H1 (cell line): ENCODE measurements at regions not wholly inside any gene's neighbourhood (a gene's known extent, or its start where the extent isn't known, plus 50 kb on each side); places are given as distances from the start of the nearest gene placed in this dataset.

Experiments used
- CTCF ChIA-PET: fragments of 300-600 bp; sonication (Branson Sonifier 250); formaldehyde crosslinking; loops from one replicate; lab custom pipeline; 2021; ENCODE audit not compliant: partially characterized antibody; lab: Charles Lee
- POLR2A ChIA-PET: fragments of 300-600 bp; sonication (Branson Sonifier 250); formaldehyde crosslinking; loops from one replicate; lab custom pipeline; 2021; ENCODE audit warnings: inconsistent platforms; ENCODE audit not compliant: partially characterized antibody; lab: Charles Lee
- DNase-seq, 2 experiments: peaks; one replicate each; pipeline versions ENCODE4 v3.0.0 to v3.0.0-alpha.2; 2010 to 2022; ENCODE audit warnings: low spot score in 2 of 2, low read depth in 1 of 2, mixed read lengths in 1 of 2
- FAIRE-seq: peaks from 2 replicates; lab custom pipeline; 2011; peaks lifted over from hg19 to GRCh38; lab: Jason Lieb, UNC
- H2AFZ ChIP-seq: 2 replicates; pipeline ENCODE4 v1.8.1; 2012; ENCODE audit warnings: low read length, inconsistent platforms
- H2AK5ac ChIP-seq: 2 replicates; pipeline ENCODE4 v1.6.1; 2013; ENCODE audit warnings: low read depth, low read length
- H2BK120ac ChIP-seq: replicated peaks from 2 replicates; pipeline ENCODE3; 2013; ENCODE audit warnings: low read depth, low read length, inconsistent platforms
- H2BK12ac ChIP-seq: 2 replicates; pipeline ENCODE4 v1.6.1; 2013; ENCODE audit warnings: low read depth, low read length
- H2BK15ac ChIP-seq: 2 replicates; pipeline ENCODE4 v1.6.1; 2013; ENCODE audit warnings: low read length
- H2BK20ac ChIP-seq: 2 replicates; pipeline ENCODE4 v1.6.1; 2013; ENCODE audit warnings: low read length
- H2BK5ac ChIP-seq: 2 replicates; pipeline ENCODE4 v1.6.1; 2013; ENCODE audit warnings: low read depth, low read length
- H3K14ac ChIP-seq: 2 replicates; pipeline ENCODE4 v1.6.1; 2013; ENCODE audit warnings: inconsistent platforms; ENCODE audit not compliant: insufficient read length
- H3K18ac ChIP-seq: 2 replicates; pipeline ENCODE4 v1.6.1; 2013; ENCODE audit warnings: low read length; ENCODE audit errors: extremely low read depth
- H3K23ac ChIP-seq: 2 replicates; pipeline ENCODE4 v1.6.1; 2013; ENCODE audit warnings: inconsistent platforms; ENCODE audit not compliant: insufficient read length
- H3K23me2 ChIP-seq: 2 replicates; pipeline ENCODE4 v1.6.1; 2013; ENCODE audit warnings: low read depth, low read length
- H3K27ac ChIP-seq: 2 replicates; pipeline ENCODE4 v1.6.1; 2011; ENCODE audit warnings: low read depth, low read length, inconsistent platforms
- H3K27me3 ChIP-seq, 4 experiments: replicated peaks in 1 of 4; 1 replicate in 1 of 4; 2 replicates in 3 of 4; pipeline versions ENCODE4 v1.6.1 to v1.8.1; 2011 to 2013; ENCODE audit warnings: low read length in 3 of 4, mild to moderate bottlenecking in 3 of 4, inconsistent platforms in 2 of 4, mixed read lengths in 2 of 4, moderate library complexity in 1 of 4; ENCODE audit not compliant: control insufficient read depth in 3 of 4, insufficient read depth in 3 of 4; ENCODE audit errors: extremely low read depth in 1 of 4
- H3K36me3 ChIP-seq, 4 experiments: 2 replicates each; pipeline versions ENCODE4 v1.6.1 to v1.8.1; 2011 to 2013; ENCODE audit warnings: mild to moderate bottlenecking in 4 of 4, low read length in 3 of 4, moderate library complexity in 2 of 4, control low read depth in 1 of 4, inconsistent platforms in 1 of 4; ENCODE audit not compliant: insufficient read depth in 4 of 4, control insufficient read depth in 2 of 4
- H3K4ac ChIP-seq: replicated peaks from 2 replicates; pipeline ENCODE3; 2013; ENCODE audit warnings: low read length, low read depth, mixed read lengths, inconsistent platforms; ENCODE audit not compliant: insufficient read length
- H3K4me1 ChIP-seq, 4 experiments: replicated peaks in 1 of 4; 1 replicate in 1 of 4; 2 replicates in 3 of 4; pipeline versions ENCODE4 v1.6.1 to v1.8.1; 2011 to 2013; ENCODE audit warnings: low read length in 3 of 4, inconsistent platforms in 2 of 4, mixed read lengths in 1 of 4; ENCODE audit not compliant: insufficient read depth in 4 of 4, control insufficient read depth in 3 of 4
- H3K4me2 ChIP-seq, 2 experiments: 2 replicates each; pipeline versions ENCODE4 v1.6.1 to v1.8.1; 2011 to 2013; ENCODE audit warnings: low read depth in 2 of 2, low read length in 2 of 2, control low read depth in 1 of 2, inconsistent platforms in 1 of 2, mild to moderate bottlenecking in 1 of 2; ENCODE audit not compliant: insufficient read depth in 1 of 2
- H3K4me3 ChIP-seq, 4 experiments: fragments of 200-600, 300-600 bp in 1 of 4; sonication (generic), shearing (Covaris generic), sonication (Bioruptor Twin) in 1 of 4; 2 replicates each; pipeline versions ENCODE4 v1.5.1 to v1.8.1; 2011 to 2016; ENCODE audit warnings: low read length in 4 of 4, low read depth in 3 of 4, control low read depth in 2 of 4, inconsistent platforms in 2 of 4, mild to moderate bottlenecking in 2 of 4, mixed read lengths in 1 of 4, moderate library complexity in 1 of 4; ENCODE audit not compliant: insufficient read depth in 2 of 4; ENCODE audit errors: extremely low read depth in 1 of 4
- H3K56ac ChIP-seq: replicated peaks from 2 replicates; pipeline ENCODE3; 2013; ENCODE audit warnings: low read depth, mild to moderate bottlenecking, mixed read lengths, low read length, inconsistent platforms; ENCODE audit not compliant: insufficient read length
- H3K79me1 ChIP-seq: 2 replicates; pipeline ENCODE4 v1.6.1; 2013; ENCODE audit warnings: low read depth, low read length, control low read depth
- H3K79me2 ChIP-seq, 2 experiments: 2 replicates each; pipeline versions ENCODE4 v1.6.1 to v1.8.1; 2012 to 2013; ENCODE audit warnings: low read length in 2 of 2, mild to moderate bottlenecking in 2 of 2, inconsistent platforms in 1 of 2; ENCODE audit not compliant: insufficient read depth in 2 of 2, control insufficient read depth in 1 of 2
- H3K9ac ChIP-seq, 4 experiments: replicated peaks in 1 of 4; 1 replicate in 1 of 4; 2 replicates in 3 of 4; pipeline versions ENCODE4 v1.6.1 to v1.8.1; 2011 to 2013; ENCODE audit warnings: low read depth in 3 of 4, low read length in 3 of 4, control low read depth in 2 of 4, mild to moderate bottlenecking in 2 of 4, moderate library complexity in 2 of 4, inconsistent platforms in 1 of 4; ENCODE audit errors: extremely low read depth in 1 of 4
- H3K9me3 ChIP-seq, 2 experiments: 2 replicates each; pipeline versions ENCODE4 v1.6.1 to v1.8.1; 2012 to 2013; ENCODE audit warnings: mild to moderate bottlenecking in 2 of 2, moderate library complexity in 2 of 2, control low read depth in 1 of 2, inconsistent platforms in 1 of 2, low read depth in 1 of 2, low read length in 1 of 2, mixed read lengths in 1 of 2; ENCODE audit not compliant: insufficient read depth in 2 of 2
- H4K20me1 ChIP-seq, 2 experiments: replicated peaks in 1 of 2; 2 replicates each; pipeline versions ENCODE3 to v1.8.1; 2011 to 2013; ENCODE audit warnings: inconsistent platforms in 2 of 2, low read length in 2 of 2, mild to moderate bottlenecking in 1 of 2; ENCODE audit not compliant: insufficient read depth in 2 of 2, control insufficient read depth in 1 of 2
- H4K5ac ChIP-seq: 2 replicates; pipeline ENCODE4 v1.6.1; 2013; ENCODE audit warnings: low read length, low read depth, mixed read lengths, inconsistent platforms; ENCODE audit not compliant: insufficient read length
- H4K8ac ChIP-seq: 2 replicates; pipeline ENCODE4 v1.8.0; 2013; ENCODE audit warnings: mild to moderate bottlenecking, moderate library complexity, low read length, inconsistent platforms; ENCODE audit not compliant: insufficient read depth; ENCODE audit errors: extremely low read depth
- H4K91ac ChIP-seq: replicated peaks from 2 replicates; pipeline ENCODE3; 2013; ENCODE audit warnings: low read length, mixed read lengths, inconsistent platforms; ENCODE audit not compliant: insufficient read length
- CHD1 ChIP-seq: IDR thresholded peaks from 2 replicates; pipeline ENCODE4 v1.6.1; 2012; ENCODE audit warnings: low read depth, low read length, improper control_type of control experiment
- EP300 ChIP-seq, 2 experiments: IDR thresholded peaks; 1 replicate in 1 of 2; 2 replicates in 1 of 2; pipeline ENCODE4 v1.6.1; 2011 to 2012; ENCODE audit warnings: low read depth in 2 of 2, low read length in 2 of 2, mild to moderate bottlenecking in 2 of 2, borderline replicate concordance in 1 of 2, inconsistent platforms in 1 of 2, moderate library complexity in 1 of 2
- GABPA ChIP-seq: IDR thresholded peaks from 2 replicates; pipeline ENCODE4 v1.6.1; 2011; ENCODE audit warnings: mild to moderate bottlenecking, low read length, moderate library complexity, borderline replicate concordance; ENCODE audit not compliant: insufficient read depth
- JUN ChIP-seq: IDR thresholded peaks from 2 replicates; pipeline ENCODE4 v1.6.1; 2011; ENCODE audit warnings: low read depth, mild to moderate bottlenecking, improper control_type of control experiment, low read length
- JUND ChIP-seq: IDR thresholded peaks from 2 replicates; pipeline ENCODE4 v1.6.1; 2011; ENCODE audit warnings: mild to moderate bottlenecking, improper control_type of control experiment, low read length
- KDM1A ChIP-seq: fragments of 200-600, 300-600 bp; sonication (generic); IDR thresholded peaks from 2 replicates; pipeline ENCODE4 v1.7.1; 2016; ENCODE audit warnings: mild to moderate bottlenecking, low read length, borderline replicate concordance
- KDM4A ChIP-seq: IDR thresholded peaks from one replicate; pipeline ENCODE4 v1.7.1; 2012; ENCODE audit warnings: low read depth, mild to moderate bottlenecking, moderate library complexity, low read length, inconsistent platforms; ENCODE audit not compliant: severe bottlenecking
- MAFK ChIP-seq: IDR thresholded peaks from 2 replicates; pipeline ENCODE4 v1.6.1; 2012; ENCODE audit warnings: low read depth, mild to moderate bottlenecking, improper control_type of control experiment, low read length
- NANOG ChIP-seq: IDR thresholded peaks from 2 replicates; pipeline ENCODE4 v1.6.1; 2011; ENCODE audit warnings: low read length, low read depth, mild to moderate bottlenecking, inconsistent platforms; ENCODE audit not compliant: insufficient read depth, poor library complexity, severe bottlenecking
- NRF1 ChIP-seq: IDR thresholded peaks from 2 replicates; pipeline ENCODE4 v1.6.1; 2011; ENCODE audit warnings: mild to moderate bottlenecking, low read depth, low read length, improper control_type of control experiment
- POLR2AphosphoS5 ChIP-seq: IDR thresholded peaks from 2 replicates; pipeline ENCODE4 v1.6.1; 2011; ENCODE audit warnings: low read depth, low read length
- RBBP5 ChIP-seq: IDR thresholded peaks from 2 replicates; pipeline ENCODE4 v1.7.1; 2012; ENCODE audit warnings: low read depth, mild to moderate bottlenecking, inconsistent platforms, low read length, moderate library complexity, borderline replicate concordance
- RXRA ChIP-seq: IDR thresholded peaks from 2 replicates; pipeline ENCODE4 v1.6.1; 2011; ENCODE audit warnings: low read depth, mild to moderate bottlenecking, low read length, moderate library complexity; ENCODE audit not compliant: insufficient read depth
- TAF1 ChIP-seq: IDR thresholded peaks from 2 replicates; pipeline ENCODE4 v1.6.1; 2011; ENCODE audit warnings: mild to moderate bottlenecking, low read depth, low read length
- TCF12 ChIP-seq: IDR thresholded peaks from 2 replicates; pipeline ENCODE4 v1.6.1; 2011; ENCODE audit warnings: low read depth, mild to moderate bottlenecking, low read length
- WGBS, 2 experiments: shearing (Covaris generic) in 1 of 2; methylation state at CpG; one replicate each; pipeline versions ENCODE4 v1.1.6 to v1.1.7; 2013 to 2015; ENCODE audit warnings: low lambda C conversion rate in 2 of 2, mixed read lengths in 2 of 2, inconsistent platforms in 1 of 2, low coverage in 1 of 2, missing lambda C conversion rate in 1 of 2; ENCODE audit not compliant: insufficient replicate concordance in 2 of 2, insufficient coverage in 1 of 2, insufficient read length in 1 of 2; ENCODE audit errors: extremely low coverage in 1 of 2, missing lambda C conversion rate in 1 of 2; 5-methylcytosine and 5-hydroxymethylcytosine counted together

GRCh38 chr13:63081400-63082014 is 1665.9 kb upstream of the PCDH20 start:
- no peak overlapping the region for H2BK12ac ChIP-seq
- no peak overlapping the region for H3K18ac ChIP-seq
- 91% methylated on average over 2 of the region's 2 CpGs; no CpG with 5 or more reads in 1 of the 2 experiments for WGBS, 2 experiments
- H3K79me1 ChIP-seq, result no peaks in the 10 kb centered on the region
- H4K20me1 ChIP-seq, result no peaks in the 10 kb centered on the region
- H2BK20ac ChIP-seq, result no peak overlapping the region
- FAIRE-seq (no peak), DNase-seq (no peak)
- H2AK5ac ChIP-seq, result no peak overlapping the region
- H4K5ac ChIP-seq, result no peak overlapping the region
- no peaks in the 10 kb centered on the region for H3K27me3 ChIP-seq
- H3K9me3 ChIP-seq, result peaks cover 0 to 2% of the 10 kb centered on the region in 2 experiments; a peak in 2 of 4 replicates
- H2BK120ac ChIP-seq, result no peak overlapping the region
- no peaks in the 10 kb centered on the region for H3K4me1 ChIP-seq
- no peak overlapping the region for H3K14ac ChIP-seq
- TF ChIP-seq EP300 (IDR thresholded peaks at IDR 0.05; ENCODE audit: borderline replicate concordance in 1 of 2, low read depth in 2 of 2, low read length in 2 of 2), result no peak
- no peak for TF ChIP-seq JUND
- no peak for TF ChIP-seq POLR2AphosphoS5
- no peak for TF ChIP-seq JUN
- TF ChIP-seq KDM4A, result no peak
- no peak for TF ChIP-seq TCF12
- no peak for TF ChIP-seq RBBP5
- no peak for TF ChIP-seq GABPA
- TF ChIP-seq CHD1, result no peak
- no peak for TF ChIP-seq NRF1
- TF ChIP-seq KDM1A, result no peak
- no peak for TF ChIP-seq TAF1
- TF ChIP-seq NANOG, result no peak
- no peak for TF ChIP-seq RXRA
- no peak for TF ChIP-seq MAFK
- no peak overlapping the region for H3K56ac ChIP-seq
- no peaks in the 10 kb centered on the region for H3K79me2 ChIP-seq
- no peak overlapping the region for H3K27ac ChIP-seq
- no peak overlapping the region for H4K8ac ChIP-seq
- H2BK15ac ChIP-seq, result no peak overlapping the region
- no peak overlapping the region for H3K23ac ChIP-seq
- H3K4me3 ChIP-seq, result no peak overlapping the region
- CTCF ChIA-PET, result no interaction called here
- H3K9ac ChIP-seq, result no peak overlapping the region
- H2AFZ ChIP-seq, result no peak overlapping the region
- H3K36me3 ChIP-seq, result no peaks in the 10 kb centered on the region
- POLR2A ChIA-PET, result no interaction called here
- H3K23me2 ChIP-seq, result no peaks in the 10 kb centered on the region
- H4K91ac ChIP-seq, result no peak overlapping the region
- no peak overlapping the region for H3K4ac ChIP-seq
- no peak overlapping the region for H2BK5ac ChIP-seq
- no peak overlapping the region for H3K4me2 ChIP-seq
